Panc1 (cell line): ENCODE measurements at regions not wholly inside any gene's neighbourhood (a gene's known extent, or its start where the extent isn't known, plus 50 kb on each side); places are given as distances from the start of the nearest gene placed in this dataset.

Experiments used
- CTCF ChIP-seq: fragments of 450-650 bp; IDR thresholded peaks from 2 replicates; pipeline ENCODE4 v1.5.1; 2017; ENCODE audit warnings: mild to moderate bottlenecking
- POLR2AphosphoS5 ChIP-seq: IDR thresholded peaks from 2 replicates; pipeline ENCODE4 v1.6.1; 2012; ENCODE audit warnings: mild to moderate bottlenecking, low read depth, low read length, moderate library complexity
- REST ChIP-seq, 2 experiments: IDR thresholded peaks; 2 replicates each; pipeline ENCODE4 v1.6.1; 2011 to 2012; ENCODE audit warnings: low read depth in 2 of 2, control low read depth in 1 of 2, low read length in 1 of 2, mild to moderate bottlenecking in 1 of 2, moderate library complexity in 1 of 2; ENCODE audit not compliant: insufficient read depth in 1 of 2
- SIN3A ChIP-seq: IDR thresholded peaks from 2 replicates; pipeline ENCODE4 v1.6.1; 2012; ENCODE audit warnings: low read depth, mild to moderate bottlenecking, low read length, moderate library complexity, borderline replicate concordance; ENCODE audit not compliant: insufficient read depth

- TF ChIP-seq CTCF (no peak), POLR2AphosphoS5 (no peak), REST (IDR thresholded peaks at IDR 0.05; ENCODE audit: insufficient read depth in 1 of 2, low read depth in 2 of 2, low read length in 1 of 2) (no peak), SIN3A (no peak)
Measured at GRCh38 chr13:50209631-50210030, 194.4 kb downstream of the KCNRG start.
